ENCODE measurements at regions not wholly inside any gene's neighbourhood (a gene's known extent, or its start where the extent isn't known, plus 50 kb on each side); places are given as distances from the start of the nearest gene placed in this dataset.

- Histone ChIP-seq H3K9me3 (no peaks in the 10 kb centered on the region), H3K27me3 (no peaks in the 10 kb centered on the region), H3K4me3 (no peak overlapping the region), H3K4me1 (peaks cover 0 to 10% (median 0%) of the 10 kb centered on the region in 4 donors), H3K27ac (peak overlapping the region in 1 of 4 donors; percentile 72), H3K36me3 (no peaks in the 10 kb centered on the region)
- no peak for TF ChIP-seq POLR2A (IDR thresholded peaks at IDR 0.05)
- TF ChIP-seq CTCF (IDR thresholded peaks at IDR 0.05): no peak
- no peak for DNase-seq
Measured at GRCh38 chr1:228803421-228803820, 68.1 kb downstream of the RHOU start.

- Histone ChIP-seq H3K4me1 (peaks cover 0 to 10% (median 0%) of the 10 kb centered on the region in 4 donors), H3K36me3 (no peaks in the 10 kb centered on the region), H3K9me3 (no peaks in the 10 kb centered on the region), H3K4me3 (no peak overlapping the region), H3K27me3 (no peaks in the 10 kb centered on the region), H3K27ac (peak overlapping the region in 1 of 4 donors; percentile 30)
- no peak for DNase-seq
- TF ChIP-seq POLR2A (IDR thresholded peaks at IDR 0.05) (no peak), CTCF (IDR thresholded peaks at IDR 0.05) (no peak)
Measured at GRCh38 chr1:228804173-228804572, 68.9 kb downstream of the RHOU start.

- no peaks in the 10 kb centered on the region for H3K9me3 ChIP-seq
- DNase-seq: no peak
- no peaks in the 10 kb centered on the region for H3K36me3 ChIP-seq
- peak overlapping the region in 2 of 4 donors; percentile 22 to 30 for H3K27ac ChIP-seq
- peaks cover 0 to 10% (median under 1%) of the 10 kb centered on the region in 4 donors for H3K4me1 ChIP-seq
- H3K27me3 ChIP-seq: no peaks in the 10 kb centered on the region
- H3K4me3 ChIP-seq: peak overlapping the region in 1 of 4 donors; percentile 21
- no peak for TF ChIP-seq CTCF (IDR thresholded peaks at IDR 0.05)
- no peak for TF ChIP-seq POLR2A (IDR thresholded peaks at IDR 0.05)
Measured at GRCh38 chr1:228804640-228805413, 69.5 kb downstream of the RHOU start.

- TF ChIP-seq POLR2A (IDR thresholded peaks at IDR 0.05): no peak
- TF ChIP-seq CTCF (IDR thresholded peaks at IDR 0.05): no peak
- H3K4me3 ChIP-seq: no peak overlapping the region
- H3K27ac ChIP-seq: no peak overlapping the region
- H3K27me3 ChIP-seq: no peaks in the 10 kb centered on the region
- peaks cover 0 to 28% (median 5%) of the 10 kb centered on the region in 4 donors for H3K4me1 ChIP-seq
- no peaks in the 10 kb centered on the region for H3K36me3 ChIP-seq
- no peaks in the 10 kb centered on the region for H3K9me3 ChIP-seq
- DNase-seq: no peak
Measured at GRCh38 chr1:228807904-228808605, 72.8 kb downstream of the RHOU start.

GRCh38 chr1:228809621-228810394 is 74.5 kb downstream of the RHOU start:
- no peaks in the 10 kb centered on the region for H3K27me3 ChIP-seq
- TF ChIP-seq CTCF (IDR thresholded peaks at IDR 0.05): peak in 3 of 6 experiments; percentile 14 to 47 (median 15)
- no peak for TF ChIP-seq POLR2A (IDR thresholded peaks at IDR 0.05)
- peak in 2 of 3 donors; percentile 76 to 79 for DNase-seq
- peaks cover 0 to 34% (median 5%) of the 10 kb centered on the region in 4 donors for H3K4me1 ChIP-seq
- H3K9me3 ChIP-seq: no peaks in the 10 kb centered on the region
- H3K4me3 ChIP-seq: no peak overlapping the region
- peak overlapping the region in 3 of 4 donors; percentile 37 to 84 (median 70) for H3K27ac ChIP-seq
- H3K36me3 ChIP-seq: no peaks in the 10 kb centered on the region

Data from Peyer's patch (tissue), 4 donors.